Glutamatergic neuron (in vitro differentiated cells): ENCODE measurements at regions not wholly inside any gene's neighbourhood (a gene's known extent, or its start where the extent isn't known, plus 50 kb on each side); places are given as distances from the start of the nearest gene placed in this dataset.

Experiments
- DNase-seq: peaks from one replicate; pipeline ENCODE4 v3.0.0; 2022
- H3K27ac Mint-ChIP-seq: one replicate; pipeline ENCODE4 v1.8.0; 2020; ENCODE audit warnings: mild to moderate bottlenecking, mixed read lengths, inconsistent platforms; ENCODE audit not compliant: unreplicated experiment
- H3K27me3 Mint-ChIP-seq: one replicate; pipeline ENCODE4 v1.8.0; 2020; ENCODE audit warnings: mild to moderate bottlenecking, moderate library complexity, mixed read lengths, inconsistent platforms; ENCODE audit not compliant: unreplicated experiment
- H3K36me3 Mint-ChIP-seq: one replicate; pipeline ENCODE4 v1.8.0; 2020; ENCODE audit warnings: mild to moderate bottlenecking, mixed read lengths, inconsistent platforms; ENCODE audit not compliant: unreplicated experiment
- H3K4me1 Mint-ChIP-seq: one replicate; pipeline ENCODE4 v1.8.0; 2020; ENCODE audit warnings: mild to moderate bottlenecking, low read depth, mixed read lengths, inconsistent platforms; ENCODE audit not compliant: unreplicated experiment
- H3K4me3 Mint-ChIP-seq: one replicate; pipeline ENCODE4 v1.8.0; 2020; ENCODE audit warnings: mild to moderate bottlenecking, mixed read lengths, inconsistent platforms; ENCODE audit not compliant: unreplicated experiment
- H3K9me3 Mint-ChIP-seq: one replicate; pipeline ENCODE4 v1.8.0; 2020; ENCODE audit warnings: mild to moderate bottlenecking, moderate library complexity, mixed read lengths, inconsistent platforms; ENCODE audit not compliant: unreplicated experiment
- CTCF ChIP-seq: fragments of 200-600 bp; sonication (generic); IDR thresholded peaks from one replicate; pipeline ENCODE4 v1.5.0; 2021; ENCODE audit not compliant: partially characterized antibody, unreplicated experiment

- no peak for TF ChIP-seq CTCF
- H3K4me1 Mint-ChIP-seq: no peaks in the 10 kb centered on the region
- H3K9me3 Mint-ChIP-seq: no peaks in the 10 kb centered on the region
- DNase-seq: no peak
- H3K27me3 Mint-ChIP-seq: peaks cover 2% of the 10 kb centered on the region
- H3K36me3 Mint-ChIP-seq: no peaks in the 10 kb centered on the region
- no peak overlapping the region for H3K4me3 Mint-ChIP-seq
- no peak overlapping the region for H3K27ac Mint-ChIP-seq
Measured at GRCh38 chr17:12580640-12581039, 85.0 kb upstream of the MYOCD start.

- H3K4me3 Mint-ChIP-seq: no peak overlapping the region
- no peak for TF ChIP-seq CTCF
- no peaks in the 10 kb centered on the region for H3K27me3 Mint-ChIP-seq
- no peaks in the 10 kb centered on the region for H3K36me3 Mint-ChIP-seq
- H3K4me1 Mint-ChIP-seq: no peaks in the 10 kb centered on the region
- no peak for DNase-seq
- H3K27ac Mint-ChIP-seq: no peak overlapping the region
- no peaks in the 10 kb centered on the region for H3K9me3 Mint-ChIP-seq
Measured at GRCh38 chr17:12584727-12585126, 81.0 kb upstream of the MYOCD start.

GRCh38 chr17:12588531-12588930, 77.2 kb upstream of the MYOCD start:
- no peak for TF ChIP-seq CTCF
- H3K4me1 Mint-ChIP-seq: no peaks in the 10 kb centered on the region
- H3K27me3 Mint-ChIP-seq: no peaks in the 10 kb centered on the region
- no peaks in the 10 kb centered on the region for H3K9me3 Mint-ChIP-seq
- H3K36me3 Mint-ChIP-seq: no peaks in the 10 kb centered on the region
- no peak overlapping the region for H3K27ac Mint-ChIP-seq
- H3K4me3 Mint-ChIP-seq: no peak overlapping the region
- DNase-seq: no peak

DNA sequence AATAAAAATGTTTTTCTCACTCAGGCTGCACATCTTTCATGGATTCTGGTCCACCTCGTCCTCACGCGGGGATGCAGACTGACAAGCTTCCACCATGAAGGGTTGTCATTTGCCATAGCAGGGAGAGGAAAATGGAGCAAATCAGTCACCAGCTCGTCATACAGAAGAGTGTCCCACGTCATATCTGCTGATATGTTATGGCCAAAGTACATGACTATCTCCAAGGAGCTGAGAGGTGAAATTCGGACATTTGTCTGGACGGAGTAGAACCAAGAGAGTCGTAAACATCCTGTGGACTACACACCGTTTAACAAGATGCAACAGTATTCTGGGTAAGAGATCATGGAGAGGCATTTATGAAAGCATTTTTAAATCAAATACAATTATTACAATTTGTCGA, 75.3 kb upstream of the MYOCD start:
- DNase-seq: no peak
- Mint-ChIP-seq H3K27me3 (no peaks in the 10 kb centered on the region), H3K4me3 (no peak overlapping the region), H3K27ac (no peak overlapping the region), H3K4me1 (no peaks in the 10 kb centered on the region), H3K9me3 (no peaks in the 10 kb centered on the region), H3K36me3 (no peaks in the 10 kb centered on the region)
- TF ChIP-seq CTCF: no peak

DNA sequence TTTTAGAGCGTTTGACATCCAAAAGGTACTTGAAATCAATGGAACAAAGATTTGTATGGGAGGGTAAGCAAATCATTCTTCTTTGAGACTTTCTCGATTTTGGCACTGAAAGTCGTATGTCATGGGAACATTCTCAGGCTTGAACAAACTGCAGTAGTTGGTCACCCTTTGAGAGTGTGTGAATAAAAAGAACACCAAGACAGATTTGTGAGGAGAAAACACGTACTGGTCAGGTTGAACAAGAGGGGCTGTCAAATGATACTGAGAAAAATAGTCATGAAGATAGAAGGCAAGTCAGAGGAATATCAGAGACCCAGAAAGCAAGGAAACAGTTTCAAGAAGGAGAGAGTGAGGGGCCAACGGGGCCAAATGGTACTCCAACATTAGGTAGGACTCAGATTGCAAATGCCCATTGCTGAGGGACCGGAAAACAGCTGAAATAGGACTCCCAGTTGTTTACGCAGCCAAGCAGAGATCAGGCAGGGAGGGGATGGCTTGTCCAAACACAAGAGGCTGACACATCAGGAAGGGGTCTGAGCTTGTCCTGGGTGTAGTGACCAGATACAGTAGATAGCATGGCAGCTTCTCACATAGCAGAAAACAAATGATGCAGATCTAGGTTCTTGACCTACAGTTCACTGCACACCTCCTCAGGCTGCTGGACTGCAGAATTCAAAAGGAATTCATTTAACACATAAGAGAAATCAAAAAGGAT, 74.5 kb upstream of the MYOCD start:
- Mint-ChIP-seq H3K27me3 (no peaks in the 10 kb centered on the region), H3K36me3 (no peaks in the 10 kb centered on the region), H3K27ac (no peak overlapping the region), H3K4me3 (no peak overlapping the region), H3K4me1 (no peaks in the 10 kb centered on the region), H3K9me3 (no peaks in the 10 kb centered on the region)
- TF ChIP-seq CTCF: no peak
- no peak for DNase-seq
